ENCODE measurements at regions not wholly inside any gene's neighbourhood (a gene's known extent, or its start where the extent isn't known, plus 50 kb on each side); places are given as distances from the start of the nearest gene placed in this dataset.
"Not testable (repeated sequence)": the region's sequence is repeated elsewhere in the genome, so short reads cannot be mapped to it uniquely, and the experiment has no call there.

DNA sequence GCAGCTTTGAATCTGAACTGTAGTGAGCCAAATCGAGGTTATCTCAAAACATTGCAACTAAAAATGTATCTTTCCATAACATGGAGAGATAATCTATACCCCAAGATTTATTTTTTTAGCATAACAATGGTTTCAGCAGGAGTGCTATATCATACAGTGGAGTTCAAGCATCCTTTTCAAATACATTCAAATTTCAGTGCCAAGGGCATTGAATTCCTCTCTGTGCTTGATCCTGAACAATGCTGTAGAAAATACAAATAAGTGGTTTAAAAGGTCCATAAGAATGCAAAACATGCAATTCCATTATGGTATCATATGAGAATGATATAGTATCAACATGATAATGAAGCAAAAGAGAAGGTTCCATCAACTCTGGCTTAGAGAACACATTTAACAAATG, 201.7 kb downstream of the TXNL1 start:
- DNase-seq, result no peak

- no peak for DNase-seq
Observed at GRCh38 chr18:56433919-56434318, 204.5 kb downstream of the TXNL1 start.

- DNase-seq, result peak in 1 of 3 experiments; percentile 51
Observed at GRCh38 chr18:56431551-56431950, 206.8 kb downstream of the TXNL1 start.

DNA sequence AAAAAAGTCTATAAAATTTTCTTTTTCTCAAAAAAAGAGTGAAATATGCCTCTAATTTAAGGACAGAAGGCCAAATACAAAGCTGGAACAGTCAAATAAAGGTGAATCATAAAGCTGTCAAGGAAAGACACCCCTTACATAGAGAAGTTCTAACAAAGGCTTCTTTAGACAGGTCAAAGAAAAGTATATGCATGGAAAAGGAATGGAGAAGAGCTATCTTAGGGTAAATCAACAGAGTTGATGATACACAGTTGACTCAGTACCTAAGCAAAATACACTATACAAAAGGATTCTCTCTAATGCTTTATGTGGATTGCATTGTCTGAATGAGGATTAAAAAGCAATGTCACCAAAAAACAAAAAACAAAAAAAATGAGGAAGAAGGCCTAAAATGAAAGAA, 214.8 kb downstream of the TXNL1 start:
- no peak for DNase-seq

DNA sequence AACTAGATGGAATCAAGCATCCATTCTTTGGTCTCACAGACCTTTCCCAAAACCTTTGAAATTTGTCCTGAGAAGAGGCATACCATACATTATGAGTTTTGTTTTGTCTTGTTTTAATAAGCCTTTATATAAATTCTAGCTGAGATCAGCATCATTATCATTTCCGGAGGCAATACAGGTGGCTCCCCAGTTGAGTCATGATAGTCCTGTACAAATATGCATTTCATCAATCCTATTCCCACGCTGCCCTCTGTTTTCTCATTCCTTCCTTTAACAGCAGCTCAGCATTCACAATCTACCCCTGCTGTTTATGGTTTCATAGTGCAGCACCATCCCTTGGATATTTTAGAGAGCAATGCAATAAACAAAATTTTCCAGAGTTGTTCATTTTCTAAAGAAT, 216.7 kb downstream of the TXNL1 start:
- no peak for DNase-seq

DNA sequence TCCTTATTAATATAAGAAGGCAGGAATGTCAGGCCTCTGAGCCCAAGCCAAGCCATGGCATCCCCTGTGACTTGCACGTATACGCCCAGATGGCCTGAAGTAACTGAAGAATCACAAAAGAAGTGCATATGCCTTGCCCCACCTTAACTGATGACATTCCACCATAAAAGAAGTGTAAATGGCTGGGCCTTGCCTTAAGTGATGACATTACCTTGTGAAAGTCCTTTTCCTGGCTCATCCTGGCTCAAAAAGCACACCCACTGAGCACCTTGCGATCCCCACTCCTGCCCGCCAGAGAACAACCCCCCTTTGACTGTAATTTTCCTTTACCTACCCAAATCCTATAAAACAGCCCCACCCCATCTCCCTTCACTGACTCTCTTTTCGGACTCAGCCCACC, 217.5 kb downstream of the TXNL1 start:
- DNase-seq, result not testable (repeated sequence)

- no peak for DNase-seq
Observed at GRCh38 chr18:56414357-56414756, 224.0 kb downstream of the TXNL1 start.

GRCh38 chr18:56413862-56414261, 224.5 kb downstream of the TXNL1 start:
- no peak for DNase-seq

- DNase-seq, result no peak
Observed at GRCh38 chr18:56412951-56413350, 225.4 kb downstream of the TXNL1 start.

DNA sequence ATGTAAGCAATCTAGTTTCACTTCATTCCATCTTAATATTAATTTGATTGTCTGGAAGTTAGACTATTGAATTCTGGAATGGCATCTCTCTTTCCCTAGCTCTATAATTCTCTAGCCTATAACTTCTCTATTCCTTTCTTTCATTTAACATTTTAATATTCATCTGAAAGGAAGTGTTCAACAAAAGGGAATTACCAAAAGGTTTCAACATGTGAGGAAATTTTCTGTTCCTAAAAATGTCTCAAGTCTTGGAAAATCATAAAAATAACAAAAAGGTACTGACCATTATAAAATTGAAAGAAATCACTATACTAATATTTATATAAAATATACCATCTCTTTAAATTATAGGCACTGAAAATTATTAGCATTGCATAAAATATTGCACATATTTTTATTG, 228.7 kb downstream of the TXNL1 start:
- no peak for DNase-seq

- DNase-seq, result peak in 1 of 3 experiments; percentile 41
Observed at GRCh38 chr18:56407646-56408180, 230.7 kb downstream of the TXNL1 start.

DNA sequence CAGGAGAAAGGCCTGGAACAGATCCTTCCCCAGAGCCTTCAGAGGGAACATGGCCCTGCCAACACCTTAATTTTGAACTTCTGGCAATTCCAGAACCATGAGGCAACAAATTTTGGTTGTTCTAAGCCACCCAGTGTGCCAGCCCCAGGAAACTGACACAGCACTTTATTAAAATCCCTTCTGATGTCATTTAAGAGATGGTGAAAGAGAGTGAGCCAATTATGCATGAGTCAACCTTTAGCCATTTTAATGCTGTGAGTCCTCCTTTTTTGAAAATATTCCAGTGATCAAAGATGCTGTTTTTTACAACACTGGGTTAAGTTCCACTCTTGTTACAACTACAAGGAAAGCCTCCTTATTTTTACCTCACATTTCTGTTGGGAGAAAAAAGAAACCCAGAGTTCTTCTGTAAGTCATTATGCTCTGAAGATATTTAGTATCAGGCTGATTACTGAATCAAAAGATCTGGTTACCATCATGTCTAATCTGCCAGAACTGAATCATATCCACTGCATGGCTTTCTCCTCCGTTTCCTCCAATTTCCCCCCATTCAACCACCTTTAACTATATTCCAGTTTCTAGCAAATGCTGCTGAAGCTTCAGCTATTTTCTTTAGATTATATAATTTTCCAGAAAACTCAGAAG, 235.4 kb downstream of the TXNL1 start:
- DNase-seq, result no peak

DNA sequence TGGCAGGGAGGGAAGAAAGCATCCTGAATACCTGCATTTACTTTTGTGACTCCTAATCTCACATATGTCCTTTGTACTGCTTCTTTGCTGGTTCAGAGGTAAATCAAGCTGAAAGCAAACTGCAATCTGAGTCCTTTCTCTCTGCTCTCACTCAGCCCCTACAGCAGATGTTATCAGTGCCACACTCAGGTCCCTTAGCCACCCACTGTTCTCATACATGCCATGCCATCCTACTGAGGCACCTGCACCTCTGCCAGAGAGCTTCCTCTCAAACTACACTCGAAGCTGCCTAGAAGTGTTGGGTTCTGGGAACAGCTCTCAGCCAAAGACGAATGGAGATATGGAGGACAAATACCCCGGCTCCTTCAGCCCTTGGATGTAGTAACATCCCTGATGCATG, 244.5 kb downstream of the TXNL1 start:
- DNase-seq, result no peak

GRCh38 chr18:56391931-56392590, 246.3 kb downstream of the TXNL1 start:
- DNase-seq, result peak in 2 of 3 experiments; percentile 32 to 80

GRCh38 chr18:56390626-56391025, 247.8 kb downstream of the TXNL1 start:
- DNase-seq, result no peak

- DNase-seq, result no peak
Observed at GRCh38 chr18:56389190-56389589, 249.2 kb downstream of the TXNL1 start.

GRCh38 chr18:56388571-56388970, 249.8 kb downstream of the TXNL1 start:
- peak in 2 of 3 experiments; percentile 18 to 72 for DNase-seq

DNA sequence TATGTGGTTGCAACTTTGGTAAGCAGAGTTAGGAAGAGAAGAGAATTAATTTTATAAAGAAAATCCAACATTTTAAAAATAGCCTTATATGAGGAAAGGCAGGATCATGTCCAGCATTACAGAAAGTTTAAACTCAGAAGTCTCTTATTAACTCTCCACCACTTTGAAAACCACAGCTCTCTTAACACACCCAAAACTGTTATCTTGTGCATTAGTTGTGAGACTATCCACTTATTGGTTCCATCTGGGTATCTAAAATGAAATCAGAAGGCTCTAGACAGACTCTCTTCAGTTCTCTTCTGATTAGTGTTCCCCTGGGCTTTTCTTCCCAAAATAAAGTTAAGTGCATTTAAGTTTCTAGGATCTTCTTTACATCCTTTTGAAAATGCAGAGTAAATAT, 251.5 kb downstream of the TXNL1 start:
- DNase-seq, result peak in 1 of 3 experiments; percentile 13

DNA sequence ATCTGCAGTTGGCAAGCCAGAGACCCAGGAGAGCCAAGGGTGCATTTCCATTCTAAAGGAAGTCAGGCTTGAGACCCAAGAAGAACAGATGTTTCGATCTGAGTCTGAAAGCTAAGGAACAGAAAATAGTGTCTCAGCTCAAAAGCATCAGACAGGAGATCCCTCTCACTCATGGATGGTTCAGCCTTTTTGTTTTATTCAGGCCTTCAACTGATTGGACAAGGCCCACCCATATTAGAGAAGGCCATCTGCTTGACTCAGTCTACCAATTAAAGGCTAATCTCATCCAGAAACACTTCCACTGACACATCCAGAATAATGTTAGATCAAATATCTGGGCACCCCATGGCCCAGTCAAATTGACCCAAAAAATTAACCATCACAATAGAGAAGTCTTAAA, 255.0 kb downstream of the TXNL1 start:
- DNase-seq, result no peak

- no peak for DNase-seq
Observed at GRCh38 chr18:56382541-56382940, 255.9 kb downstream of the TXNL1 start.

GRCh38 chr18:56381196-56381595, 257.2 kb downstream of the TXNL1 start:
- DNase-seq, result no peak

DNA sequence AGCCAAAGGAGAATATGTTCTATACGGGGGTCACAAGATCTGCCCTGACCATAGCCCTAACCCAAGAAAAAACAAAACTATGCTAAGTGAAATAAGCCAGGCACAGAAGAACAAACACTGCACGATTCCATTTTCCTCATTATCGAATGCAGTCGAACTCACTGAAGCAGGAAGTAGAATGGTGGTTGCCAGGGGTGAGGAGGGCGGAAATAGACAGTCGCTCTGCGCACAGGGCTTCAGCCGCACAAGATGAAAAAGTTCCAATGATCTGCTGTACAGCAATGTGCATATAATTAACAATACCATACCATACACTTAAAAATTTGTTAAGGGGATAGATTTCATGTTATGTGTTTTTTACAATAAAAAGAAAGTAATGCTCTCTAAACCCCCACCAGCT, 257.7 kb downstream of the TXNL1 start:
- DNase-seq, result no peak

DNA sequence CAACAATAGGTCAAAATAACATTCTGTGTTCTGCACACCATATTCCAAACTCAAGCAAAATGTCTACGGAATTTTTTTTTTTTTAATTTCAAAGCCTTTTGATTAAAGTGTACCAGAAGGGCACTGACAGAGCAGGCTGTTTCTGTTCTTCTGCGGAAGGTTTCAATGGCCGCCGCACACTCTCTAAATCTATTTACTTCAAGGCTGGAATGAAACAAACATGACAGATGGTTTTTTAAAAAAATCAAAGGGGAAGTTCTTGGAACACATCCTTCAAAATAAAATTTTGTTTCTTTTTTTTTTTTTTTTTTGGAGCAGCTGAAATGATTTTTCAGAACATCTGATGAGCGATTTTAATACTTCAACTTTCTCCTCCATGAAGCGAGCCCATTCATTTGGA, 259.1 kb downstream of the TXNL1 start:
- no peak for DNase-seq

DNA sequence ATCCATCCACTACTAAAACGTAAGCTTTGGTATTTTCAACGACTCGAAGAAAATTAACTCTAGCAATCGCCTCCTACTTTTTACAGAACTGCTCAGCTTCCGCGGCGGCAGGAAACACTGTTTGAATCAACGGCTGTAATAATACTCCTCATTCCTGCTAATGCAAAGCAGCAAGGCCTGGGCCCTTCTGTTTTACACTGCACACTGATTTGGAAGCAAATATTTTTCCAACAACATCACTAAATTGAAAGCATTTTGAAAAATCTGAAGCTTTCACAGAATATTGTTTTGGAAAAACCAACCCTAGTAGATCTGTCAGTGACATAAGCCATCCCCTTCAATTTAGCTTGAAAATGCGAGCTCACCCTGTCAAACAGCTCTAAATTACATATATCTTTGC, 261.2 kb downstream of the TXNL1 start:
- DNase-seq, result no peak

Measured in NCI-H1417 (cell line).